C4-2B (cell line): ENCODE measurements at regions not wholly inside any gene's neighbourhood (a gene's known extent, or its start where the extent isn't known, plus 50 kb on each side); places are given as distances from the start of the nearest gene placed in this dataset.

Source experiments
- H3K27ac ChIP-seq: fragments of 450-650 bp; 2 replicates; pipeline ENCODE4 v1.5.1; 2017
- ZFX ChIP-seq: fragments of 450-650 bp; IDR thresholded peaks from 2 replicates; pipeline ENCODE4 v1.6.1; 2017
- TF ChIP-seq, protein P1 (sequence below): fragments of 450-650 bp; conservative IDR thresholded peaks from 2 replicates; pipeline ENCODE4 v1.5.1; 2017; ENCODE audit warnings: mild to moderate bottlenecking

DNA sequence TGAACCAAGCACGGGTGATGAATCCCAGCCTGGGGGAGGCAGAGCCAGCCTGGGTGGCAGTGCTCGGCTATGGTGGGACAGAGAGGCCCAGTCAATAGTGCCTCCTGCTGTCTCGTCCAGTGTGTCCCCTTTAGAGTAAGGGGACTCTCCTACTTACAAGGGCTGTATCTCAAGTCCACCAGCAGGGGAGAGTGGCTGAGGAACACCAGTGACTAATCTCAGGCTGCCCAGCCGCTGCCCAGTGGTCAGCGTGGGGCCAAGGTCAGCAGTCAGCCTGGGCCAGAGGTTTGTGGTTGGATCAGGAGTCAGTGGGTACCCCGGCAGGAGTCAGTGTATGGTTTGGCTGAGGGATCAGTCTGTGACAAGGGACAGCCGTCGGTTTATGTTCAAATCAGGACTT lies 109.2 kb upstream of the RUNX3 start:
- TF ChIP-seq ZFX = no peak
- TF ChIP-seq, protein P1, sequence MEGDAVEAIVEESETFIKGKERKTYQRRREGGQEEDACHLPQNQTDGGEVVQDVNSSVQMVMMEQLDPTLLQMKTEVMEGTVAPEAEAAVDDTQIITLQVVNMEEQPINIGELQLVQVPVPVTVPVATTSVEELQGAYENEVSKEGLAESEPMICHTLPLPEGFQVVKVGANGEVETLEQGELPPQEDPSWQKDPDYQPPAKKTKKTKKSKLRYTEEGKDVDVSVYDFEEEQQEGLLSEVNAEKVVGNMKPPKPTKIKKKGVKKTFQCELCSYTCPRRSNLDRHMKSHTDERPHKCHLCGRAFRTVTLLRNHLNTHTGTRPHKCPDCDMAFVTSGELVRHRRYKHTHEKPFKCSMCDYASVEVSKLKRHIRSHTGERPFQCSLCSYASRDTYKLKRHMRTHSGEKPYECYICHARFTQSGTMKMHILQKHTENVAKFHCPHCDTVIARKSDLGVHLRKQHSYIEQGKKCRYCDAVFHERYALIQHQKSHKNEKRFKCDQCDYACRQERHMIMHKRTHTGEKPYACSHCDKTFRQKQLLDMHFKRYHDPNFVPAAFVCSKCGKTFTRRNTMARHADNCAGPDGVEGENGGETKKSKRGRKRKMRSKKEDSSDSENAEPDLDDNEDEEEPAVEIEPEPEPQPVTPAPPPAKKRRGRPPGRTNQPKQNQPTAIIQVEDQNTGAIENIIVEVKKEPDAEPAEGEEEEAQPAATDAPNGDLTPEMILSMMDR = no peak
- no peak overlapping the region for H3K27ac ChIP-seq

DNA sequence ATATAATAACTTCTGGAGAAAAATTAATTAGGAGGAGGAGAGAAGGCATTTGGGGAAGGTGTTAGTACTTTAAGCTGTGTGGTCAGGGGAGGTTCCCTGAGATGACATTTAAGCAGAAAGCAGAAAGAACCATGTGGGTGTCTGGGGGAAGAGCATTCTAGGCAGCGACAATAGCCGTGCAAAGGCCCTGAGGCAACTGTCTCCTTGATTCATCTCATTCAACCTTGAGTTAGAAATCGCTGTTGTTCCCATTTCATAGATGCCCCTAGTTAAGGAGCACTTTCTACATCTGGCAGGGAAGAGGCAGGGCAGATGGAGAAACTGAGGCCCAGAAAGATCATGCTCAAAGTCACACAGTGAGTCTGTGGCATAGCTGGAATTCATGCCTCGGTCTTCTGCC lies 108.6 kb upstream of the RUNX3 start:
- TF ChIP-seq, protein P1 = no peak
- TF ChIP-seq ZFX = no peak
- H3K27ac ChIP-seq = no peak overlapping the region

DNA sequence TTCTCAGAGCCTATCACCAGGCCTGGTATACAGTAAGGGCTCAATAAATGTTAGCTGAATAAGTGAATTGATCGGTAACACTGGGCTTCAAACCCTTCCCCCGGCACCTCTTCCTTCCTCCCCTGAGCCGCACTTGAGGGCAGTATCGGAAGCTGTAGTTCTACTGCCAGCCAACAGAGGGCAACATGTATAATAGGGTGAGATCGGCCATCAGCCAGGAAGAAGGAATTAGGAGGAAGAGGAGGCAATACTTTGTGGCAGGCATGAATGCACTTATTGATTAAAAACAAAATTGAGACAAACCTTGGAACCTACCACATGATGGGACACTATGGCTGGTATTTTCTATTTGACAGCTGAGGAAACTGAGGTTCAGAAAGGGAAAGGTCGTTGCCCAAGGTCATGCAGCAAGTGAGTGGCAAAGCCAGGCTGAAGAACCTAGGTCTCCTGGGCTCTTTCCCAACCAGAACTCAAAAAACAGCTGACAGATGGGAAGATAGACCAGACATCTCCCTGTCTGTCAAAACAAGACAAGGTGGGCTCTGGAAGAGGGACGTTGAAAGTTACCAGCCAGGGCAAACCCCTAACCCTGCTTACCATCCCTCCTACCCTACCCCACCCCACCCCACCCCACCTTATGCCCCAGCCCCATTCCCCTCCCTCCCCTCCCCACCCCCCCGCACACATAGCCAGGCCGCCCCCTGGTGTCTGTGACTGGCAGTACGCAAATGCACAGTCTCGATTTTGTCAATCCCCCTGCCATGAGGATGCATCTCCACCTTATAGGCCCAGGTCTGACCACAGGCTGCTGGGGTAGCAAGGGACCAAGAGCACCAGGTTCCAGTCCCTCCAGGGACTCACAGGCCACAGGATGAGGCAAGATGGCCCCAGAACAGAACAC lies 107.3 kb upstream of the RUNX3 start:
- H3K27ac ChIP-seq = no peak overlapping the region
- TF ChIP-seq, protein P1 = peak; percentile 67
- no peak for TF ChIP-seq ZFX

DNA sequence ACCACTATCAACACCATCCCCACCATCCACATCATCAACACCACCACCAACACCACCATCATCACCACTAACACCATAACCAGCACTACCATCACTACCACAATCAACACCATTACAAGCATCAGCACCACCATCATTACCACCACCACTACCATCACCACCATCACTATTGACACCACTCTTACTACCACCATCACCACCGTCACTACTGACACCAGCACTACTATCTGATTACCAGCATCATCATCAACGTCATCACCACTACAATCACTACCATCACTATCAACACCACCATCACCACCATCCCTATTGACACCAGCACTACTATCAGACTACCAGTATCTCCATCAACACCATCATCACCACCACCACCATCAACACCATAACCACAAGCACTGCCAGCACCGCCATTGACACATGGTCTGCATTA lies 106.1 kb upstream of the RUNX3 start:
- TF ChIP-seq, protein P1 = no peak
- TF ChIP-seq ZFX = no peak
- no peak overlapping the region for H3K27ac ChIP-seq

DNA sequence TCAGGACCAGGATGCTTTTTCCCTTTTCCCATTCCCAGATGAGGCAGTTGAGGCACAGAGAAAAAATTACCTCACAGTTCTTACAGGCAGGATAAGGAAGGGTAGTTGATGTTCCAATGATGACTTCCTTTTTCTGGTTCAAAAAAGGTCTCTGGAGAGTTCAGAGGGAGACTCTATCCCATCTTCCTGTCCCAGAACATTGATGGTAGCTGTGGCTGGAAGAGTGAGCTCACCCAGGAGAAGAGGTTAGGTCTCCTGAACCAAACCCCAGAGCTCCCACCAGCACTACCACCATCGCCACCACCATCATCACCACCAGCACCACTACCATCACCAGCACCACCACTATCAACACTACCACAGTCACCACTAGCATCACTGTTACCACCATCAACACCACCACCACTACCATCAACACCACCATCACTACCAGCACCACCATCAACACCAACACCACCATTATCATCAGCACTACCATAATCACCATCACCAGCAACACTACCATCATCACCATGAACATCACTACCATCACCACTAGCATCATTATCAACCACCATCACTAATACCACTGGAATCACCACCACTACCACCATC lies 105.5 kb upstream of the RUNX3 start:
- no peak overlapping the region for H3K27ac ChIP-seq
- TF ChIP-seq, protein P1 = no peak
- no peak for TF ChIP-seq ZFX

DNA sequence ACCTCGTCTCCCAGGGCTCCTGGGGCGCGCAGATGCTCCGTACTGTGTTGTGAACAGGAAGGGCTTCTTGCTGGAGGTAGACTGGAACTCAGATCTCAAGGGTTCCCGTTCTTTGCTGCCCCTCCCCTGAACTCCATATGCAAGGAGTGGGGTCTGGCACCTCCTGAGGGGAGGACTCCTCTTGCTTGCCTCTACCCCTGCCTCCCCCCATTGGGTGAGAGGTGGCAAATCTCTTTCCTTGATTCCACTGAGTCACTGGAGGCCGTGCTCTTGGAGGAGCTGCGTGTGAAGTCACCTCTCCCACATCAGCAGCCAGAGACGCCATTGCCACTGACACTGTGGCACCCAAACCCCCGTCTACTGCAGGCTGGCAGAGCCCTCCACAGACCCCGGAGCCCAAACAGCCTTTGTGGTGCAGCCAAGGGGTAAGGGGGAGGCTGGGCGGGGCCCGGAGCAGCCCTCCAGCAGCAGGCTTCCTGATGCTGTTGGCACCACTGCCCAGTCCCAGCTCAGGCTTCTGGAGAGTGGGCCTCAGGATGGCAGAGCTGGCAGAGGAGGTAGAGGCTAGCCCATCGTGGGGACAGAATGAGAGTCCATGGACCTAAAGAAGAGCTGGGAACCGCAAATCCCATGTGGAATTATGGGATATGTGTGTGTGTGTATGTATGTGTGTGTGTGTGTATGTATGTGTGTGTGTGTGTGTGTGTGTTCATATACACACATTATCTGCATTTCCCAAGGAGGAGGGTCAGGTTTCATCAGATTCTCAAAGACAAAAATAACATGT lies 104.9 kb upstream of the RUNX3 start:
- H3K27ac ChIP-seq = peak overlapping the region; percentile 73; the same call in 1 of the 2 replicates
- TF ChIP-seq, protein P1 = no peak
- no peak for TF ChIP-seq ZFX
